Activated CD8-positive, alpha-beta memory T cell treated with anti-CD3 and anti-CD28 coated beads for 36 hours (primary cell): ENCODE measurements at regions not wholly inside any gene's neighbourhood (a gene's known extent, or its start where the extent isn't known, plus 50 kb on each side); places are given as distances from the start of the nearest gene placed in this dataset.

ENCODE experiments used
- CTCF ChIA-PET: fragments of 350-600 bp; sonication (Branson Sonifier 250); formaldehyde crosslinking; loops from one replicate; lab custom pipeline; 2021; ENCODE audit warnings: antibody characterized with exemption; lab: Charles Lee
- POLR2A ChIA-PET: fragments of 350-600 bp; sonication (Branson Sonifier 250); formaldehyde crosslinking; loops from one replicate; lab custom pipeline; 2021; ENCODE audit warnings: antibody characterized with exemption; lab: Charles Lee

DNA sequence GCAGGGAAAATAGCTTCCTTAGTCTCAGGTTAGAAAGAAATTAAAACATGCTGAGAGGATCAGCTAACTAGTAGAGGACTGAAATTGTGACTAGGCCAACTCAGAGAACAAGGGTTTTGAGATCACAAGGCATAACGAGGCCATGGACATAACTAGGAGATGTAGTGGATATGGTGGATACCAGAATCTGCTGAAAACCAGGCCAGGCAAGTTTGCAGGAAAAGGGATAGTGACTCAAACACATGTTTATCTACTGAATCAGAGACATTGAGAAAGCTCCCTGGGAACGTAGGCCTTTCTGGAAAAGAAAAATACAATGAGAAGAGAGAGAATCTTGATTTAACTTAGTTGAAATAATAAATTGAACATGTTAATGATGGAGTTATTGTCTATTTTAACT lies 326.5 kb upstream of the GBE1 start:
- ChIA-PET CTCF (no interaction called here), POLR2A (no interaction called here)

DNA sequence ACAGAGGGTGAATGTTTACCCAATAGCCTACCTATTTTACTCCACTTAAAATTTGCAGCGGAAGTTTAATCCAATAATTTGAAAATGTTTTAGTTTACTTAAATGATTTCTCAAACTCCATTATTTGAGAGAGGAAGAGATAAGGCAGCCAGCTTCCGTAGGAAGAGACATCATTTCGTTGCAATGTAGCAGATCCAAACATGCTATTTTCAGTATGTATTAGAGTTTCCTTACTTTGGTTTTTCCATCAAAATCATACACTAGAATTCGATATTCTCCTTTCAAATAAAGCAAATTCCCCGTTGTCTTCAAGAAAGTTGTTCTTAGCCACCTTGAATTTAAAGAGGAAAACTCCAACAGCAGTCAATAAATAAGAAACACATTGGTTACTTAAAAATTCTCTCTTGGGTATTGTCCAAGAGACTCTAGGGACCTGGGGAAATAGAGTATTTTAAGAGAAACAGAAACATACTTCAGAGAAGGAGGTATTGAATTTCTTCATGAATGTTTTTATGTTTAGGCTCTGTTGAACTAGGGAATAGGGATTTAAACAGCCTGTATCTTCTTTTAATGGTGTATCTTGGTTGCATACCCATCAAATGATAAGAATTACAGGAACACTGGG lies 324.5 kb upstream of the GBE1 start:
- POLR2A ChIA-PET, result no interaction called here
- CTCF ChIA-PET, result no interaction called here

DNA sequence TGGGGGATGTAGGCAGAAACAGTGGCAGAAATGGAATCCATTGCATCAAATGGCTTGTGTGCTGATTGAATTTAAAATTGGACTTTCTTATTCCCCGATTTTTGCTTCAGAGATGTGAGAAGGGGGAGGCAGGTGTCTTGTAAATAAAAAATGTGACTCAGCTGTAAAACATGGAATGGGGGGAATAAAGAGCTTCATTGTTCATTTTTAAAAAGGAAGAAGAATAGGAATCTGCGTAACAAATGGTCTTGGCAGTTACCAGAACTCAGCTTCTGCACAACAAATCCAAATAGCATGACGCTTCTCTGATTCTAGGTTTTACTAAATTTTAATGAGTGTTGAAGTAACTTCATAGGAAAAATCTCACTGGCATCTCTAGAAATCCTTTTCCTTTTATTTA lies 323.9 kb upstream of the GBE1 start:
- ChIA-PET POLR2A (no interaction called here), CTCF (no interaction called here)

DNA sequence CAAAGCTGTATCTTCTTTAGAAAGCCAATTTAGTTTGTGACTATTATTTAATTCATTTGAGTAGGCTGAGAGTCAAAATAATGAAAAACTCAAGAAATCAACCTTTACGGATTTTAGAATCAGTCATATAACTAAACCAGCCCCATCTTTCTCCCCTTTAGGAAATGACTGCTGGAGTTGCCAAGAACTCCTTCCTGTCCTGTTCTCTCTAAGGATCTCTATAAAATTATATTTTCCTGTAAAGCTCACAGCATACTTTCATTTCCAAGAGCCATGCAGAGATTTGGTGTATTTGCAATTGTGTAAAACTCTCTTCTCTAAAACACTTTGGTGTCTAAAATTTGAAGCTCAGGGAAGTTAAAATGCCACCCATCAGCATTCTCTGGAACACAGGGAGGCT lies 323.4 kb upstream of the GBE1 start:
- CTCF ChIA-PET, result no interaction called here
- POLR2A ChIA-PET, result no interaction called here

- ChIA-PET POLR2A (no interaction called here), CTCF (no interaction called here)
Observed at GRCh38 chr3:82082796-82083195, 321.4 kb upstream of the GBE1 start.

DNA sequence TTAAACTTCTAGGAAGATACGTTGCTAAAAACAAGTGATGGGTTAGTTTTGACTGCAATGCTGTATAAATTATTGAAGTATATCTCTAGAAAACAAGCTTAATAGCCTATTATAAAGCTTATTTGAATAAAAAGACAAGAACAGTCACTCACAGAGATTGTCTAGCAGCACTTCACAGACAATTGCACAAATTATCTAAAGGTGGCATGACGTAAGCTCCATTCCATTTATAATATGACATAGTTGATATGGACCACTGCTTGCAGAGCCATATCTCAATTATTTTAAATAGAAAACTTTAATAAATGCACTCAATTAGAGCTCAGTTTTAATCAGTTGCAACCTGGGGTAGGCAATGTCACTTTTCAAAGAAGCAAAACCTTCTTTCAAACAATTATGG lies 319.9 kb upstream of the GBE1 start:
- CTCF ChIA-PET, result no interaction called here

DNA sequence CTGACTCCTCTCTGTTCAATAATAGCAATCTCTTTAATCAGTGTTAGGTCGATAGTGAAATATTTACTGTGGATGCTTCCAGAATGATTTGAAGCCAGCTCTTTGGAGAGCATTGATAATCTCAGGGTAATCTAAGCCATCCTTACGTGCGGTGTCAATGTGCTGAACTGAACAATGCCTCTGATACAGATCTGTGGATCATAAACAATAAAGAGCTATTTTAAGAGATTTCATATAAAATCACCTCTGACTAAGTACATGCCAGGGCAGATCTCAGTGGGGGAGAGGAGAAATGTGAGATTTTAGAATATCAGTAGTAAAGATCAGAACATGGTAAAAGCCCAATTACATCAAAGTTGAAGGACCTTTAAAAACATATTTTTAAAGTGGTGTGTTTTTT lies 319.3 kb upstream of the GBE1 start:
- CTCF ChIA-PET, result no interaction called here
- POLR2A ChIA-PET, result no interaction called here

More for the DNA sequence above, 319.9 kb upstream of the GBE1 start:
- POLR2A ChIA-PET, result no interaction called here

GRCh38 chr3:82080261-82080660 lies 318.8 kb upstream of the GBE1 start:
- ChIA-PET CTCF (no interaction called here), POLR2A (no interaction called here)

DNA sequence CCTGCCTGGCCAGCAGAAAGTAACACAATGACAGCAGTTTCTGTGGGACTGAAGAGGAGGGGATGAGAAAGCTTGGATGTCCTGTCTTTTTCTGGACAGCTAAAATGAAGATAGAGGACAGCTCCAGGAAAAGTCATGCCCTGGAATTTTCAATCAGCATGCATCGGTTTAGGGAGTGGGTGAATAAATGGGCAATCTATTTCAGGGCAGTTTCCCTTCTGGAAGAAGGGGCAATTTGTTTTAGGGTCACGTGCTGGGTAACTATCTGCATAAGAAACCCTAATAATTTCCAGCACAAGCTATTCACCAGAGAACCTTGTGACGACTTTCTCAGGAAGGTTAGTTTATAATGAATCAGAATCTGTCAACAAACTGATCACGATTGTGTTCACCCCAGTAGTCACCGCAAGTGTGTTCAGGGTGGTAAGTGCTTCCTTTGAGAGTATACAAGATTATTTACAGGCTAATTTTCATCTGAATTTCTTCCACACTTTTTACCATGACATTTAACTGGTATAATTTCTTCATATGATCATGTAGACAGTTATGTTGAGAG lies 318.0 kb upstream of the GBE1 start:
- ChIA-PET POLR2A (no interaction called here), CTCF (no interaction called here)

- CTCF ChIA-PET, result no interaction called here
- POLR2A ChIA-PET, result no interaction called here
Observed at GRCh38 chr3:82078246-82078645, 316.8 kb upstream of the GBE1 start.

DNA sequence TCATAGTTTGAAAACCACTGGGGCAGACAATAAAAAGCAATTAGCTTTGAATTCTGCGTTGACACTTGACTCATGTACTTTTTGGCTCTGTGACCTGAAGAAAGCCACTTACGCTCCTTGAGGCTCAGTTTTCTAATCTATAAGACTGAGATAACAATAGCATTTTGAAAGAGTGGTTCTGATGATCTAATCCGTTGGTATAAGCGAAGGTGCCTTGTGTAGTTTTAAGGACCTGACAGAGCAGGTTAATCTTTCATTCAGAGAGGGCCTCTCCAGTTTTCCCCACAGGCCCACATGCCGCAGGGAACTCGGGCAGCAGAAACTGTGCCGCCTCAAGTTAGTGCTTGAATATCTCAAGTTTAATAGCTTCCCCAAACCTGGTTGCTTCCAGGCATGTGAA lies 306.0 kb upstream of the GBE1 start:
- POLR2A ChIA-PET, result no interaction called here
- CTCF ChIA-PET, result no interaction called here

GRCh38 chr3:82058809-82059208 lies 297.4 kb upstream of the GBE1 start:
- POLR2A ChIA-PET, result no interaction called here
- CTCF ChIA-PET, result no interaction called here

GRCh38 chr3:82055792-82056191 lies 294.3 kb upstream of the GBE1 start:
- ChIA-PET POLR2A (no interaction called here), CTCF (no interaction called here)

DNA sequence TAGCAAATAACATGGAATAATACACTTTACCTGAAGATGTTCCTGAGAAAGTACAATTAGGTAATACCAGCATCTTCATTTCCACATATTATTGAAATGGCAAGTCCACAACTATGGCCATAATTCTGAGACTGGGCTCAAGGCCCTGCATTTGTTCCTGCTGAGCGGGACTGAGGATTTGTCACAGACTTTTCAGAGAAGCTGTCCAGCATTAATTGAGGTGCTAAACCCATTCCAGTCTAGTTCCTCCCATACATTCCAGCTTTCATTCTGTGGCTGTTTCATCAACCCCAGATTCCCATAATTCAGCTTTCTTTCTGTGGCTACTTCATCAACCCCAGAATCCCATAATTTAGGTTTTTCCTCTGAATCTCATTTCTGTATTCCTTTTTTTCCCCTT lies 293.4 kb upstream of the GBE1 start:
- ChIA-PET CTCF (no interaction called here), POLR2A (no interaction called here)

- ChIA-PET POLR2A (no interaction called here), CTCF (no interaction called here)
Observed at GRCh38 chr3:82053236-82053635, 291.8 kb upstream of the GBE1 start.

- POLR2A ChIA-PET, result no interaction called here
- CTCF ChIA-PET, result no interaction called here
Observed at GRCh38 chr3:82050382-82050781, 288.9 kb upstream of the GBE1 start.

GRCh38 chr3:82048711-82049110 lies 287.3 kb upstream of the GBE1 start:
- CTCF ChIA-PET, result no interaction called here

DNA sequence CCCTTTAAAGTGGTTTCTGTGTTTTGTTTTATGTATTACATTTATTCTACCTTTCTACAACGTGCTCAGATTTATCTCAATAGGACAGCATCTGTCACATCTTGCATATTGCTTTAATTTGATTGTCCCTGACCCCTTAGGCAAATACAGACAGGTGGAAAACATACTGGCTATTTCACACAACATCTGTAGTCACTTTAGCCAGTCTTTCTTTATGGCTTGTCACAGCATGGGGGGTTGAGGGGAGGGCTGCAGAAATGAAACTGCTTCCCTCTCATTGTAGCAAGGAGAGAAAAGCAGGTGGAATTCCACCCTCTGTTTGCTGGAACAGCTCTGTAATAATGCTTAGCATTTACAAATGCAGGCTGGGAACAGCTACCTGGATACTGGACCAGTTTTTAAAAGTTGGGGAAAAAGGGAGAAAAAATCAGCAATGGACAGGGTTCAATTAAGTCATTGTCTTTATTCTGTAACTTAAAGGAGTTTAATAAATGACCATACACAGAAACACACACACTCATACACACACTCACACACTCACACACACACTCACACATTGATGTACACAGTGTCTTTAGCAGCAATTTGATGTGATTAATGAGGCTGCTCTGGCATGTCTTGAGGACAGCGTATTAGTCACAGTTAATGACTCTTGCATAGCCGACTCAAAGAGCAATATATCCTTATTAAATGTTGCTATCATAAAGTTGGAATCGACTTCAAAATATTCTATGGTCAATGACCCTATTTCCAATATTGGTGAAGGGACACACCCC lies 283.7 kb upstream of the GBE1 start:
- ChIA-PET POLR2A (no interaction called here), CTCF (no interaction called here)

More at GRCh38 chr3:82048711-82049110, 287.3 kb upstream of the GBE1 start:
- POLR2A ChIA-PET, result no interaction called here

DNA sequence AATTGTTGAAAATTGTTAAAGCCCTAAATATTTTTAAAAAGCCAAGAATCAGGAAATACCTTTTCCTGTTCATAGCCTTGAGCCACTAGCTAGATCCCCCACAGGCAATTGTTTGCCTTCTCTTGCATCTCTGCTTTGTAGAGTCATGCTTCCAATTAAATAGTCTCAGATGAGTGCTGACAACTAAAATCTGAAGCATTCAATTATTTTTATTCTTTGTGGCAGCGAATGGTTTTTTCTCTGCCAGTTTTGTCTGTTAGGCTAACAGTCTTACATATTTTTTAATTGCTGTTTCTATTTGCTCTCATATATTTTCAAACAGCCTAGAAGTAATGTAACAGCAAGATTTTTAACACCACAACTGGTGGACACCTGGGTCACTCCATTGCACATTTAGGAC lies 277.1 kb upstream of the GBE1 start:
- ChIA-PET CTCF (no interaction called here), POLR2A (no interaction called here)

- CTCF ChIA-PET, result no interaction called here
Observed at GRCh38 chr3:82033186-82033585, 271.7 kb upstream of the GBE1 start.

GRCh38 chr3:82031596-82031995 lies 270.2 kb upstream of the GBE1 start:
- POLR2A ChIA-PET, result no interaction called here
- CTCF ChIA-PET, result interaction anchor here (1.1 kb wide), 1 partner anchor 8 kb away, joined by 3 read pairs; no protein-coding TSS in a partner anchor

More at GRCh38 chr3:82033186-82033585, 271.7 kb upstream of the GBE1 start:
- POLR2A ChIA-PET, result no interaction called here
